K562 (cell line): ENCODE measurements at regions not wholly inside any gene's neighbourhood (a gene's known extent, or its start where the extent isn't known, plus 50 kb on each side); places are given as distances from the start of the nearest gene placed in this dataset.

Experiments
- ATAC-seq: fragments of 200-7000 bp; cut with Tn5 transposase; 3 replicates; pipeline ENCODE4 v1.9.1; 2020; ENCODE audit warnings: moderate library complexity
- BruUV-seq: library from RNA; stranded (reverse); fragments of 400-500 nt; replicated peaks from 2 replicates; lab custom pipeline; 2021; lab: Mats Ljungman, UMichigan
- CTCF ChIA-PET: fragments of 300-600 bp; formaldehyde crosslinking; extraction: SDS; loops from one replicate; lab custom pipeline; 2021; ENCODE audit warnings: low intra/inter-chr PET ratio; lab: Yijun Ruan, JAX
- POLR2A ChIA-PET: fragments of 300-600, 350-650 bp; sonication (Branson Sonifier 250); formaldehyde crosslinking; extraction: SDS; loops from one replicate; lab custom pipeline; 2021; ENCODE audit warnings: antibody characterized with exemption, inconsistent platforms; lab: Yijun Ruan, JAX
- DNase-seq, 4 experiments: peaks; one replicate each; pipeline versions ENCODE4 v3.0.0 to v3.0.0-alpha.2; 2011 to 2018; ENCODE audit warnings: low spot score in 3 of 4, mixed read lengths in 3 of 4; ENCODE audit errors: extremely low read depth in 1 of 4
- FAIRE-seq: peaks from 2 replicates; lab custom pipeline; 2011; peaks lifted over from hg19 to GRCh38; lab: Jason Lieb, UNC
- H2AFZ ChIP-seq: 2 replicates; pipeline ENCODE4 v1.6.0; 2011; ENCODE audit warnings: low read depth, low read length, control low read depth, inconsistent platforms
- H3K27ac ChIP-seq: fragments of 200-600 bp; 3 replicates; pipeline ENCODE4 v1.8.0; 2011; ENCODE audit warnings: low read depth, mild to moderate bottlenecking, control low read depth, inconsistent platforms, low read length, moderate library complexity, mixed read lengths; ENCODE audit errors: extremely low read depth
- H3K27me3 ChIP-seq, 2 experiments: fragments of 300-600 bp in 1 of 2; 2 replicates in 1 of 2; 3 replicates in 1 of 2; pipeline versions ENCODE4 v1.6.0 to v1.8.0; 2011; ENCODE audit warnings: inconsistent platforms in 2 of 2, low read length in 2 of 2, mild to moderate bottlenecking in 1 of 2, mixed read lengths in 1 of 2, moderate library complexity in 1 of 2; ENCODE audit not compliant: control insufficient read depth in 2 of 2, insufficient read depth in 2 of 2
- H3K36me3 ChIP-seq: fragments of 300-600 bp; 3 replicates; pipeline ENCODE4 v1.8.0; 2011; ENCODE audit warnings: mild to moderate bottlenecking, low read length, inconsistent platforms; ENCODE audit not compliant: control insufficient read depth, insufficient read depth
- H3K4me1 ChIP-seq, 2 experiments: fragments of 200-600 bp in 1 of 2; replicated peaks in 1 of 2; 2 replicates in 1 of 2; 3 replicates in 1 of 2; pipeline versions ENCODE4 v1.5.1 to v1.8.0; 2011; ENCODE audit warnings: inconsistent platforms in 2 of 2, low read length in 2 of 2, mild to moderate bottlenecking in 1 of 2, mixed read lengths in 1 of 2, moderate library complexity in 1 of 2; ENCODE audit not compliant: control insufficient read depth in 2 of 2, insufficient read depth in 2 of 2
- H3K4me2 ChIP-seq: 2 replicates; pipeline ENCODE4 v1.6.1; 2011; ENCODE audit warnings: low read length, control low read depth, inconsistent platforms, mixed read lengths; ENCODE audit not compliant: insufficient read depth
- H3K4me3 ChIP-seq: fragments of 200-600 bp; sonication (generic), shearing (Covaris generic); 2 replicates; pipeline ENCODE4 v1.5.1; 2016; ENCODE audit warnings: control low read depth, inconsistent platforms
- H3K79me2 ChIP-seq: fragments of 200-600 bp; 3 replicates; pipeline ENCODE4 v1.8.0; 2011; ENCODE audit warnings: low read length, inconsistent platforms; ENCODE audit not compliant: control insufficient read depth, insufficient read depth
- H3K9ac ChIP-seq, 2 experiments: 2 replicates each; pipeline versions ENCODE4 v1.6.0 to v1.6.1; 2011; ENCODE audit warnings: low read depth in 2 of 2, low read length in 2 of 2, control low read depth in 1 of 2, inconsistent platforms in 1 of 2, mild to moderate bottlenecking in 1 of 2, mixed read lengths in 1 of 2; ENCODE audit not compliant: insufficient read depth in 1 of 2
- H3K9me1 ChIP-seq: one replicate; pipeline ENCODE4 v1.6.0; 2011; ENCODE audit warnings: inconsistent platforms, mild to moderate bottlenecking, low read length, moderate library complexity; ENCODE audit not compliant: control insufficient read depth, insufficient read depth
- H3K9me3 ChIP-seq: replicated peaks from 2 replicates; pipeline ENCODE4 v1.5.1; 2011; ENCODE audit warnings: low read depth, low read length, inconsistent platforms; ENCODE audit not compliant: control insufficient read depth, insufficient read depth
- H4K20me1 ChIP-seq: replicated peaks from 2 replicates; pipeline ENCODE4 v1.6.1; 2011; ENCODE audit warnings: low read length, inconsistent platforms, mixed read lengths; ENCODE audit not compliant: control insufficient read depth, insufficient read depth
- CHD4 ChIP-seq: fragments of 200-600 bp; sonication (generic); IDR thresholded peaks from 3 replicates; pipeline ENCODE4 v1.6.1; 2012; ENCODE audit warnings: low read depth, mild to moderate bottlenecking, mixed read lengths, low read length, inconsistent platforms; ENCODE audit not compliant: insufficient read depth, insufficient replicate concordance, poor library complexity, severe bottlenecking
- CREM ChIP-seq: IDR thresholded peaks from 2 replicates; pipeline ENCODE4 v1.6.1; 2014; ENCODE audit warnings: antibody characterized with exemption, low read depth
- CUX1 ChIP-seq: fragments of 200-800 bp; sonication (Bioruptor generic); IDR thresholded peaks from 2 replicates; pipeline ENCODE4 v1.6.1; 2016; ENCODE audit warnings: missing genetic modification characterization, missing compliant biosample characterization
- E2F6 ChIP-seq, 2 experiments: IDR thresholded peaks; 2 replicates each; pipeline ENCODE4 v1.6.1; 2011; ENCODE audit warnings: borderline replicate concordance in 1 of 2, control low read depth in 1 of 2, low read depth in 1 of 2, low read length in 1 of 2, mild to moderate bottlenecking in 1 of 2, mixed read lengths in 1 of 2, moderate library complexity in 1 of 2; ENCODE audit not compliant: insufficient read depth in 1 of 2, insufficient read length in 1 of 2, poor library complexity in 1 of 2, severe bottlenecking in 1 of 2; ENCODE audit errors: extremely low read depth in 1 of 2
- FOSL1 ChIP-seq: fragments of 200-800 bp; sonication (Bioruptor generic); conservative IDR thresholded peaks from 2 replicates; pipeline ENCODE4 v1.6.1; 2016; ENCODE audit warnings: missing genetic modification characterization, missing compliant biosample characterization
- FOXA1 ChIP-seq: fragments of 450-650 bp; IDR thresholded peaks from 2 replicates; pipeline ENCODE4 v1.6.1; 2016; ENCODE audit warnings: mild to moderate bottlenecking, borderline replicate concordance
- FOXK1 ChIP-seq: sonication (generic); formaldehyde crosslinking; IDR thresholded peaks from 2 replicates; pipeline ENCODE4 v1.8.0; 2022; ENCODE audit warnings: missing genetic modification reagents, mild to moderate bottlenecking, borderline replicate concordance
- GTF2E2 ChIP-seq: fragments of 200-800 bp; sonication (Bioruptor generic); IDR thresholded peaks from 2 replicates; pipeline ENCODE4 v1.6.1; 2016; ENCODE audit warnings: missing genetic modification characterization, missing compliant biosample characterization
- NFE2L1 ChIP-seq: fragments of 450-650 bp; IDR thresholded peaks from 2 replicates; pipeline ENCODE4 v1.6.1; 2016; ENCODE audit warnings: missing genetic modification characterization, low read depth, mild to moderate bottlenecking, missing compliant biosample characterization, moderate library complexity, borderline replicate concordance
- RUNX1 ChIP-seq: sonication (generic); IDR thresholded peaks from 2 replicates; pipeline ENCODE4 v1.6.1; 2016; ENCODE audit warnings: antibody characterized with exemption, low read depth
- SMAD1 ChIP-seq: fragments of 150-350 bp; IDR thresholded peaks from 2 replicates; pipeline ENCODE4 v1.6.1; 2014; ENCODE audit warnings: low read length, low read depth; ENCODE audit not compliant: partially characterized antibody
- SMARCA5 ChIP-seq: fragments of 450-650 bp; IDR thresholded peaks from 2 replicates; pipeline ENCODE4 v1.6.1; 2016
- TAF1 ChIP-seq: IDR thresholded peaks from 2 replicates; pipeline ENCODE4 v1.6.1; 2011; ENCODE audit warnings: mild to moderate bottlenecking, low read length, moderate library complexity; ENCODE audit not compliant: insufficient read depth, control insufficient read depth, severe bottlenecking; ENCODE audit errors: extremely low read depth
- TCF7L2 ChIP-seq: fragments of 150-350 bp; IDR thresholded peaks from 2 replicates; pipeline ENCODE4 v1.6.1; 2016; ENCODE audit warnings: low read depth, mild to moderate bottlenecking, low read length, moderate library complexity
- ZBED1 ChIP-seq: IDR thresholded peaks from 2 replicates; pipeline ENCODE4 v1.6.1; 2014
- ZNF76 ChIP-seq: fragments of 250-450 bp; sonication (Bioruptor Pico); IDR thresholded peaks from 2 replicates; pipeline ENCODE4 v1.4.0; 2020; ENCODE audit warnings: mild to moderate bottlenecking, moderate library complexity, borderline replicate concordance
- WGBS: fragments of 100-300 bp; shearing (Covaris generic); methylation state at CpG from one replicate; pipeline ENCODE4 v1.1.6; 2016; ENCODE audit warnings: low coverage, mixed read lengths; ENCODE audit not compliant: insufficient coverage; ENCODE audit errors: missing lambda C conversion rate; 5-methylcytosine and 5-hydroxymethylcytosine counted together
- in situ Hi-C: fragments of 300-500 bp; cut with MboI; formaldehyde crosslinking; loops from 4 replicates; pipeline ENCODE4 v1.15.0; 2018; ENCODE audit warnings: inconsistent platforms, mixed read lengths
- intact Hi-C: fragments of 100-400 bp; cut with micrococcal nuclease; formaldehyde crosslinking; loops from 2 replicates; pipeline ENCODE4 v1.14.2; 2022

- ATAC-seq (no peak), DNase-seq (no peak)
- ChIA-PET CTCF (no interaction called here), POLR2A (interaction anchor here (1.2 kb wide), 1 partner anchor 43 kb away, joined by 3 read pairs; no protein-coding TSS in a partner anchor)
- no TSS peak for BruUV-seq
- no peak overlapping the region for H3K27ac ChIP-seq
- no peaks in the 10 kb centered on the region for H3K9me1 ChIP-seq
- no peak overlapping the region for H3K4me3 ChIP-seq
- intact Hi-C loops, result loop anchor here (10.0 kb wide), 1 partner anchor 422 kb away; no protein-coding TSS in a partner anchor
- no peaks in the 10 kb centered on the region for H3K36me3 ChIP-seq
- 0% methylated on average over 2 of the region's 2 CpGs for WGBS
- no peak overlapping the region for H3K4me2 ChIP-seq
- no peaks in the 10 kb centered on the region; a peak in 2 of 5 replicates for H3K4me1 ChIP-seq
- H3K27me3 ChIP-seq, result no peaks in the 10 kb centered on the region
- in situ Hi-C loops, result no loop called here
- TF ChIP-seq RUNX1 (no peak), SMARCA5 (no peak), TCF7L2 (no peak), ZBED1 (no peak), TAF1 (no peak), E2F6 (IDR thresholded peaks at IDR 0.05; ENCODE audit: borderline replicate concordance in 1 of 2, extremely low read depth in 1 of 2, insufficient read depth in 1 of 2, insufficient read length in 1 of 2, low read depth in 1 of 2, low read length in 1 of 2, poor library complexity in 1 of 2, severe bottlenecking in 1 of 2) (no peak), FOXA1 (no peak), ZNF76 (CRISPR knock-in tag) (no peak), GTF2E2 (tag) (no peak), FOXK1 (CRISPR knock-in tag) (no peak), SMAD1 (no peak), NFE2L1 (tag) (no peak), CUX1 (CRISPR knock-in tag) (no peak), CREM (no peak), FOSL1 (tag) (no peak), CHD4 (no peak)
- TF ChIP-seq, all 486 proteins: peak for 0
- H3K79me2 ChIP-seq, result no peaks in the 10 kb centered on the region
- no peaks in the 10 kb centered on the region for H4K20me1 ChIP-seq
- no peak overlapping the region for H2AFZ ChIP-seq
- no peaks in the 10 kb centered on the region for H3K9me3 ChIP-seq
- H3K9ac ChIP-seq, result no peak overlapping the region
- FAIRE-seq, result no peak
Observed at GRCh38 chr7:32167256-32167655, 97.0 kb upstream of the PDE1C start.
